Ovary (tissue), 7 donors: ENCODE measurements at regions not wholly inside any gene's neighbourhood (a gene's known extent, or its start where the extent isn't known, plus 50 kb on each side); places are given as distances from the start of the nearest gene placed in this dataset.

Experiments used
- DNase-seq, 5 donors: peaks; one replicate each; pipeline ENCODE4 v3.0.0-alpha.2; 2019 to 2020
- H3K27ac ChIP-seq, 2 donors: fragments of 200-600 bp; one replicate each; pipeline versions ENCODE4 v1.5.1 to v1.8.0; 2019 to 2022
- H3K27me3 ChIP-seq: fragments of 200-600 bp; one replicate; pipeline ENCODE4 v1.8.0; 2022
- H3K36me3 ChIP-seq: fragments of 200-600 bp; sonication (generic); one replicate; pipeline ENCODE4 v1.5.1; 2019
- H3K4me1 ChIP-seq: one replicate; pipeline ENCODE4 v1.8.1; 2013; ENCODE audit warnings: mild to moderate bottlenecking, moderate library complexity; ENCODE audit not compliant: insufficient read depth
- H3K4me3 ChIP-seq: fragments of 200-600 bp; sonication (generic); one replicate; pipeline ENCODE4 v1.5.1; 2017
- H3K9me3 ChIP-seq, 2 donors: fragments of 200-600 bp in 1 of 2; sonication (generic) in 1 of 2; one replicate each; pipeline versions ENCODE4 v1.5.1 to v1.8.1; 2013 to 2019; ENCODE audit warnings: mild to moderate bottlenecking in 1 of 2, moderate library complexity in 1 of 2
- CTCF ChIP-seq, 3 donors: fragments of 450-650 bp in 2 of 3; fragments of 200-600 bp in 1 of 3; IDR thresholded peaks; one replicate each; pipeline versions ENCODE4 v1.5.1 to v1.8.0; 2016 to 2022; ENCODE audit warnings: antibody characterized with exemption in 3 of 3, mild to moderate bottlenecking in 1 of 3
- EP300 ChIP-seq: sonication (generic); formaldehyde crosslinking; IDR thresholded peaks from one replicate; pipeline ENCODE4 v1.6.1; 2017; ENCODE audit warnings: antibody characterized with exemption
- POLR2A ChIP-seq: fragments of 450-650 bp; IDR thresholded peaks from one replicate; pipeline ENCODE4 v1.6.1; 2017; ENCODE audit warnings: antibody characterized with exemption, mild to moderate bottlenecking, moderate library complexity
- WGBS, 3 donors: extraction: QIAGEN DNeasy Blood & Tissue Kit in 1 of 3; methylation state at CpG; one replicate each; pipeline versions ENCODE4 v1.1.5 to v1.1.7; 2013 to 2017; 5-methylcytosine and 5-hydroxymethylcytosine counted together
- intact Hi-C, 4 donors: fragments of 100-400 bp; cut with DNase I; formaldehyde crosslinking; loops; one replicate each; pipeline versions ENCODE4 v1.11.0 to v1.15.1; 2022 to 2023
- donor health status: DM: no; HTN: no; CAD: no; lungs with moderate emphysema.
- donor health status: DM: no; HTN: no; CAD: no.
- donor health status: Bipolar disorder and iron deficiency.
- donor health status: DM: no; HTN: no; CAD: no.
- donor health status: DM: yes; HTN: yes; CAD: no.

GRCh38 chrX:84933956-84934556, 69.6 kb upstream of the APOOL start:
- 68 to 82% (median 81%) methylated on average over 42 to 46 of the region's 46 CpGs for whole genome bisulfite sequencing, 3 donors
- Histone ChIP-seq H3K9me3 (no peaks in the 10 kb centered on the region), H3K27ac (no peak overlapping the region), H3K4me1 (no peaks in the 10 kb centered on the region), H3K36me3 (no peaks in the 10 kb centered on the region), H3K4me3 (no peak overlapping the region), H3K27me3 (no peaks in the 10 kb centered on the region)
- intact Hi-C loops = no loop called here
- no peak for DNase-seq
- TF ChIP-seq CTCF (IDR thresholded peaks at IDR 0.05) = no peak
- TF ChIP-seq POLR2A = no peak
- TF ChIP-seq EP300 = no peak
